Endothelial cell (in vitro differentiated cells): ENCODE measurements at regions not wholly inside any gene's neighbourhood (a gene's known extent, or its start where the extent isn't known, plus 50 kb on each side); places are given as distances from the start of the nearest gene placed in this dataset.
"Not testable (repeated sequence)": the region's sequence is repeated elsewhere in the genome, so short reads cannot be mapped to it uniquely, and the experiment has no call there.

ENCODE experiments used
- DNase-seq: peaks from one replicate; pipeline ENCODE4 v3.0.0; 2021; ENCODE audit warnings: low spot score
- H3K27ac Mint-ChIP-seq: one replicate; pipeline ENCODE4 v1.8.0; 2021; ENCODE audit warnings: mixed read lengths, inconsistent platforms; ENCODE audit not compliant: unreplicated experiment
- H3K27me3 Mint-ChIP-seq: one replicate; pipeline ENCODE4 v1.8.0; 2021; ENCODE audit warnings: mild to moderate bottlenecking, moderate library complexity, mixed read lengths, inconsistent platforms; ENCODE audit not compliant: unreplicated experiment
- H3K36me3 Mint-ChIP-seq: one replicate; pipeline ENCODE4 v1.8.0; 2021; ENCODE audit warnings: mild to moderate bottlenecking, low read depth, mixed read lengths, inconsistent platforms; ENCODE audit not compliant: unreplicated experiment
- H3K4me1 Mint-ChIP-seq: one replicate; pipeline ENCODE4 v1.8.0; 2021; ENCODE audit warnings: mild to moderate bottlenecking, mixed read lengths, inconsistent platforms; ENCODE audit not compliant: unreplicated experiment
- H3K4me3 Mint-ChIP-seq: one replicate; pipeline ENCODE4 v1.8.0; 2021; ENCODE audit warnings: mild to moderate bottlenecking, mixed read lengths, inconsistent platforms; ENCODE audit not compliant: unreplicated experiment
- H3K9me3 Mint-ChIP-seq: one replicate; pipeline ENCODE4 v1.8.0; 2021; ENCODE audit warnings: mixed read lengths, inconsistent platforms; ENCODE audit not compliant: unreplicated experiment
- CTCF ChIP-seq: fragments of 200-600 bp; sonication (generic); IDR thresholded peaks from one replicate; pipeline ENCODE4 v1.5.0; 2021; ENCODE audit warnings: antibody characterized with exemption; ENCODE audit not compliant: unreplicated experiment

GRCh38 chr3:182644790-182645433 lies 148.4 kb upstream of the ATP11B start:
- H3K27me3 Mint-ChIP-seq, result peaks cover 3% of the 10 kb centered on the region
- TF ChIP-seq CTCF, result no peak
- no peaks in the 10 kb centered on the region for H3K9me3 Mint-ChIP-seq
- H3K27ac Mint-ChIP-seq, result no peak overlapping the region
- peaks cover 13% of the 10 kb centered on the region for H3K4me1 Mint-ChIP-seq
- no peaks in the 10 kb centered on the region for H3K36me3 Mint-ChIP-seq
- no peak overlapping the region for H3K4me3 Mint-ChIP-seq
- no peak for DNase-seq

- Mint-ChIP-seq H3K4me3 (no peak overlapping the region), H3K27me3 (no peaks in the 10 kb centered on the region), H3K36me3 (no peaks in the 10 kb centered on the region), H3K9me3 (no peaks in the 10 kb centered on the region), H3K27ac (no peak overlapping the region), H3K4me1 (no peaks in the 10 kb centered on the region)
- TF ChIP-seq CTCF, result no peak
- no peak for DNase-seq
Observed at GRCh38 chr3:182650568-182651128, 142.7 kb upstream of the ATP11B start.

- no peak overlapping the region for H3K27ac Mint-ChIP-seq
- TF ChIP-seq CTCF, result no peak
- H3K4me1 Mint-ChIP-seq, result no peaks in the 10 kb centered on the region
- no peaks in the 10 kb centered on the region for H3K36me3 Mint-ChIP-seq
- H3K9me3 Mint-ChIP-seq, result no peaks in the 10 kb centered on the region
- no peak for DNase-seq
- no peak overlapping the region for H3K4me3 Mint-ChIP-seq
- no peaks in the 10 kb centered on the region for H3K27me3 Mint-ChIP-seq
Observed at GRCh38 chr3:182651461-182651860, 141.8 kb upstream of the ATP11B start.

- not testable (repeated sequence) for H3K27me3 Mint-ChIP-seq
Observed at GRCh38 chr3:182653065-182653464, 140.2 kb upstream of the ATP11B start.

GRCh38 chr3:182668541-182668940 lies 124.8 kb upstream of the ATP11B start:
- Mint-ChIP-seq H3K4me3 (no peak overlapping the region), H3K27me3 (peaks cover 3% of the 10 kb centered on the region), H3K27ac (no peak overlapping the region)

More at GRCh38 chr3:182653065-182653464, 140.2 kb upstream of the ATP11B start:
- H3K36me3 Mint-ChIP-seq, H3K4me3 Mint-ChIP-seq, H3K9me3 Mint-ChIP-seq, H3K4me1 Mint-ChIP-seq, H3K27ac Mint-ChIP-seq, DNase-seq: not testable (repeated sequence)

More at GRCh38 chr3:182668541-182668940, 124.8 kb upstream of the ATP11B start:
- no peak for TF ChIP-seq CTCF
- Mint-ChIP-seq H3K9me3 (no peaks in the 10 kb centered on the region), H3K4me1 (no peaks in the 10 kb centered on the region), H3K36me3 (no peaks in the 10 kb centered on the region)
- DNase-seq, result no peak
